Activated CD4-positive, CD25-positive, alpha-beta regulatory T cell treated with anti-CD3 and anti-CD28 coated beads, Interleukin-2, amount 50 U/mL, for 72 hours (primary cell): ENCODE measurements at regions not wholly inside any gene's neighbourhood (a gene's known extent, or its start where the extent isn't known, plus 50 kb on each side); places are given as distances from the start of the nearest gene placed in this dataset.
"Not testable (repeated sequence)": the region's sequence is repeated elsewhere in the genome, so short reads cannot be mapped to it uniquely, and the experiment has no call there.

Experiments
- DNase-seq: peaks from one replicate; pipeline ENCODE4 v3.0.0; 2021

- no peak for DNase-seq
Measured at GRCh38 chr9:78882481-78882880, 585.6 kb downstream of the PSAT1 start.

DNA sequence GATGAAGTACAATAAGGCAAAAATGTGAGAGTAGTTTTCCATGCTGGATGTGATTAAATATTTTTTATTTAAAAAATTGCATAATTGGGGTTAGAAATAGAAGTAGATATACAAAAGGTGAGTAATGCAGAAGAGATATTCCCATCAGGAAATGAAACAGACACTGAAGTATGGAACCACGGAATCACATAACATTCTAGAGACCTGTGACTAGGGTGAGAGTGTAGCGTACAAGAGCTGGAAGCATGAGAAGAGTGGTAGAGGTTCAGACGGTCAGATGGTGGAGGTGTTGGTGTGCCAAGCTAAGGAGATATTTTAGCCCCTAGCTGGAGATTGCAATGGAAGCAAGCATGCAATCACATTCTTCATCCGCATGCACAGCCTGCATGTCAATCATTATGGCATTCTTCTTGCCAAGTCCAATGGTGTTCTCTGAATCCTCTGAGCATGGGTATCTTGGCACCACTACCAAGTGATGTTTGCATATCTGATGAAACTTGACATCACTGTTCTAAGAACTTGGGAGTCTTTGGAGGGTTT is 587.8 kb downstream of the PSAT1 start:
- DNase-seq: no peak

- no peak for DNase-seq
Measured at GRCh38 chr9:78892182-78892581, 595.3 kb downstream of the PSAT1 start.

- DNase-seq: no peak
Measured at GRCh38 chr9:78892769-78893168, 595.8 kb downstream of the PSAT1 start.

GRCh38 chr9:78893774-78894401 is 597.0 kb downstream of the PSAT1 start:
- no peak for DNase-seq

DNA sequence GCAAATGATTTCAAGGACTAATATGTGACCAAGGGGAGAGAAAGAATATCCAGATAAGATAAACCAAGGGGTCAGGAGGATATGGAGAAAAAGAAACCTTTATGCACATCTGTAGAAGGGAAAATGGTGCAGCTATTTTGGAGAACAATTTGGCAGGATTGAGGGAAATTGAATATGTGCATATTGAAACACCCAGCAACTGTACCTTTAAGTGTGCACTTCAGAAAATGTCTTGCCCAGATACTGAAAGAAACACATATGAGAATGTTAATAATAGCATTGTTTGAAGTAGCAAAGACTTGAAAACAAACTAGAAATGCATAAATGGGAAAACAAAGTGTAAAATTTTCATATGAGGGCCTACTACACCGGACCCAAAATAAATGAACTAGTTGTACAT is 599.6 kb downstream of the PSAT1 start:
- DNase-seq: no peak

- no peak for DNase-seq
Measured at GRCh38 chr9:78898234-78898633, 601.3 kb downstream of the PSAT1 start.

DNA sequence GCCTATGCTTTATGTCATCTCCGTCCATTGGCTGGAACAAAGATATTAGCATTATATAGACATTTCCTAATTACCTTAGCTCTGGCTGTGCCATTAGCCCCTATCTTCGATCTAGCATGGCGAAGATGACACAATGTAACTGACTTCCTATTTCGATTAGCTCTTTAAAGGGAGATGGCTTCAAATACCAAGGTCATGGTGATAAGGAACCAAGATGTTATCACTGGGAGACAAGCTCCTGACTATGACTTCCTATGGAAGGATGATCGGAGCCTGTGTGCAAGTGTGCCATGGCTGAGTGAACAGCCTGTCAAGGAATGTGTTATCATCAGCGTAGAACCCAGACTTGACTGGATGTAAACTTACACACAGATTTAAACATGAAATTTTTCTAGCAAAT is 602.1 kb downstream of the PSAT1 start:
- DNase-seq: no peak

GRCh38 chr9:78900500-78900899 is 603.6 kb downstream of the PSAT1 start:
- no peak for DNase-seq

DNA sequence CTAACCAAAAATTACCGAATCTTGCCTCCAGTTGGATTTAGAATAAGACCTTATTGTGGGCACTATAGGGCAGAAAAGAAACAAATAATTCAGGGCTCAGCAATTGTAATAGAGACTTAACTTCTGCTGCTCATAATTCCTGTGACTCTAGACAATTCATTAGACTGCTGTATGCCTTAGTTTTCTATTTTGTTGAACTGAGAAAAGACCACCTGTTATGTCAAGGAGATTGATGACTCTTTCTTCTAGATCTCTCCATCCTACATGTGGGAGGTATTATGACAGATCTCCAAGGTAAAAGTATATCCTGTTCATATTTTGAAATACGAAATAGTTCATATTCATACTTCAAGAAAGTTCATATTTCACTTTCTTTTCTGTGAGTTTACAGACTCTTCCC is 605.1 kb downstream of the PSAT1 start:
- DNase-seq: no peak

- no peak for DNase-seq
Measured at GRCh38 chr9:78903581-78903980, 606.7 kb downstream of the PSAT1 start.

GRCh38 chr9:78904686-78905085 is 607.8 kb downstream of the PSAT1 start:
- no peak for DNase-seq

DNA sequence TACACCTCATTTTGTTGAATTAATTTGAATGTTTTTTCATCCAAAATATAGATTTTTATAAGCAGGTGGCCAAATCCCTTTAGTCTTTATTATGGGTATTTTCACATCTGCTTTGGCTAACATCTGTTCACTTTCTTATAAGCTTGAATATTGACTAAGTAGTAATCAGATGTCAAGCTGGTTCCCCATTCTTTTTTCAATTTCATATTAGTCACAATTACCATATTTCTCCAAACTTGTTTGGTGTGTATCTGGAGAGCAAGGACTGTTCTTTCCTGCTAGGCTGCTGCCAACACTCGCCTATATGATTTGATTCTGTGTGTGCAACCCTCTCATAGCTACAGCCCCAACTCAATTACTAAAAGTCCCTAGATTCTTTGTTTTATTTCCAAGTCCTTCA is 608.5 kb downstream of the PSAT1 start:
- no peak for DNase-seq

- no peak for DNase-seq
Measured at GRCh38 chr9:78905986-78906755, 609.2 kb downstream of the PSAT1 start.

DNA sequence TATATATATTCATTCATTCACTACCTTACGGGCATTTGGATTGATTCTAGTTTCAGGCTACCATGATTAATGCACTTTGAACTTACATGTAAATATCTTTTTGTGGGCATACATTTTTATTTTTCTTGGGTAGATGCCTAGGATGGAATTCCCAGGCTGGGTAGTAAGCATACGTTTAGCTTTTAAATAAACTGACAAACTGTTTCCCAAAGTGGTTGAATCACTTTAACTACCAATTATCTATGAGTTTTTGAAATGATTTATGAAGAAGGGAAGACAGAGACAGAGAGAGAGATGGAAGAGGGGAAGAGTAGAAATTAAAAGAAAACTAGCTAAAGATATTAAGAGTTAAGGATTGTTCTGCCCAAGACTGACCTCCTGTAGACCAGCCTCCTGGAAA is 612.6 kb downstream of the PSAT1 start:
- no peak for DNase-seq

DNA sequence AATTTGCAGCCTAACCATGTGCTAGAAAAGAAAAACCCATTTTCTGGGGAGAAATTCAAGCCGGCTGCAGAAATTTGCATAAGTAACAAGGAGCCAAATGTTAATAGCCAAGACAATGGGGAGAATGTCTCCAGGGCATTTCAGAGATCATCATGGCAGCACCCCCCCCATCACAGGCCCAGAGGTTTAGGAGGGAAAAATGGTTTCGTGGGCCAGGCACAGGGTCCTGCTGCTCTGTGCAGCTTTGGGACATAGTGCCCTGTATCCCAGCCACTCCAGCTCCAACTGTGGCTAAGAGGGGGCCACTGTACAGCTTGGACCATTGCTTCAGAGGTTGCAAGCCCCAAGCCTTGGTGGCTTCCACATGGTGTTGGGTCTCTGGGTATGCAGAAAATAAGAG is 620.0 kb downstream of the PSAT1 start:
- not testable (repeated sequence) for DNase-seq

DNA sequence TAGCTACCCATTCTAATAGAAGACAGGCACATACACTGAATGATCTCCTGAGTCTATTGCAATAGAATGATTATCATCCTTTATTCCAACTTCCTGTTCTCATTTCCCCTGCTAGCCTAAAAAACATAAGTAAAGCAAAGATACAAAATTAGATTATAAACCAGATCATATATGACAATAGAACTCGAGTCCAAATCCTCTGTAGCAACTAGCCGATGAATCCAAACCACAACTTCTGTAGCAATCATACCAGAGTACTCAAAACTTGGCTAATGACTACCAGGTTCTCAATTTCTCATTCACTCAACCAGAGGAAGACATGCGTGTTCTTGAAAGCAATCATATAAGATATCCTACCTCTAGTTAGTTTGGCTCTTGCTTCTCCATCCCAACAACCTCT is 622.1 kb downstream of the PSAT1 start:
- no peak for DNase-seq

GRCh38 chr9:78919701-78920100 is 622.8 kb downstream of the PSAT1 start:
- DNase-seq: no peak

DNA sequence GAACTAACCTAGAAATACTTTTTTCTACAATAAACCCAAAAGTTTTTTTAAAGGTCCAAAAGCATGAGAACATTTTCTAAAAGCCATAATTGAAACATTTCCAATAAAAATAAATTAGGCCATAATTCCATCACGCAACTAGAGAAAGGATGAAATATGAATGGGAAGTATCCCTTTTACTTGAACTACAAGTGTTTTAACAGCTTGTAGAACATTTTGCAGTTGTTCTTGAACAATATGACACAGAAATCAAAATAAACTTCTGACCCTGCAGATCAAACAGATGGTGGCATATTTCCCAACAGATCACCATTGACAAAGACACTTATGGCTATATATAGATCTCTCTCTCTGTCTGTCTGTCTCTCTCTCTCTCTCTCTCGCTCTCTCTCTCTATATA is 624.4 kb downstream of the PSAT1 start:
- no peak for DNase-seq

DNA sequence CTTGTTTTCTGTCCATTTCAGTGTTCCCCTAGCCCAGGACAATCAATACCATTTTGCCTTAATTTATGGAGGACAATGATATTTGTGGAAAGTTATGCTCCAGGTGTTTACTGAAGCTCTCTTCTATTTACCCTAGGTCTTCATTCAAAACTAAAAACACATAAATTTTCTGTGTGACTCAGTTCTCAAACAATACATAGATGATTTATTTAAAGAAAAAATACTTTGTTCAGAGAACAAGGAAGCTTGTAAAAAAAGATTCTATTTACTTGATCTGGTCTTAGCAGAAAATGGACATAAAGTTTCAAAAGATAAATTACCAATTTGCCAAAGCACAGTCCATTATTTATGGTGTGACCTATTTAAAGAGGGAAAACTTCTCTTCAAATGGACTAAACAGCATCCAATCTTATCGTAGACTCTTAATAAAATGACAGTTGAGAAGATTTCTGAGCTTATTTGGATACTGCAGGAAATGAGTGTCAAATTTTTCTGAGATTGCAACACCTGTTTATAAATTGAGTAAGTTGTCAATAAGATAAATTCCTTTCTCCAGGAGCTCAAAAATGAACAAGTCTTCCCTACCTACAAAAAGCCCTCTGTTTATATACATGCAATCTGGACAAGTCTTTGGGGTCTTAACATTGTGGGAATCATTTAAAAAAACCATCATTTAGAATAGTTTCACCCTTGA is 627.2 kb downstream of the PSAT1 start:
- DNase-seq: no peak

- DNase-seq: no peak
Measured at GRCh38 chr9:78927099-78927940, 630.4 kb downstream of the PSAT1 start.

DNA sequence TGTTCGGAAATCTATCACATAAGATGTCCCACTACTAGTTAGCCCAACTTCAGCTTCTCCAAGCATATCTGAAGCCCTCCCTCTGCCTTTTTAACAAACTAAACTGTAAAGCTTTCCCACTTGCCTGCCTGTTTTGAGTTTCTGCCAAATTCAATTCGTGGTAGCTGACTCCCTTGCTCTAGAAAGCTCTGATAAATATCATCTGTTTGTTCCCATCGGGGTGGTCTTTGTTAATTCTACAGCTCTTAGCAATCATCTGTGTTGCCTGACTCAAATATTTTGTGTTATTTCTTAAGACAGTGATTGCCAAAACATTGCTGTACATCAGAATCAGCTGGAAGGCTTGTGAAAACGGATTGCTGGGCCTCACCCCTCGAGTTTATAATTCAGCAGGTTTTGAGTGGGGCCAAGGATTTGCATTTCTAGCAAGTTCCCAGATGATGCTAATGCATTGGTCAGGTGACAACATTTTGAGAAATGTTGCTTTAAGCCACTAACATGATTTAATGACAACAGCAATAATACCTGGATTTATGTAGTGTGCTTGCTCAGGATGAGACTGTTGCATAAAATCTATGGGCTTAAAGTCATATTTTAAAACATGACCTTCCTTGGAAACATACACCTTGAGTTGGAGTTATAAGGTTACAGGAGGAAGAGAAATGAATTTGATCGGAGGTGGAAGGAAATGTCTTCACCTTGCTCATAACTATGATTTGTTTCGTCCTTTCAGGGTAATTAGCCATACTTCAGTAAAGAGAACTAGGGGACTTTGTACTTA is 631.9 kb downstream of the PSAT1 start:
- DNase-seq: no peak
